Loucy (cell line): ENCODE measurements at regions not wholly inside any gene's neighbourhood (a gene's known extent, or its start where the extent isn't known, plus 50 kb on each side); places are given as distances from the start of the nearest gene placed in this dataset.
A peak's percentile ranks its signal among the peaks of the same experiment; 100 is the strongest.

ENCODE experiments used
- H2AFZ ChIP-seq: fragments of 200-600 bp; sonication (generic); 2 replicates; pipeline ENCODE4 v1.6.0; 2016; ENCODE audit warnings: antibody characterized with exemption, mild to moderate bottlenecking, low read length, moderate library complexity
- H3F3A ChIP-seq: fragments of 200-600 bp; 2 replicates; pipeline ENCODE4 v1.6.0; 2016; ENCODE audit warnings: antibody characterized with exemption, low read depth, mild to moderate bottlenecking
- H3K27me3 ChIP-seq: fragments of 200-600 bp; sonication (generic); 2 replicates; pipeline ENCODE4 v1.6.1; 2014; ENCODE audit warnings: low read length, mild to moderate bottlenecking; ENCODE audit not compliant: insufficient read depth, poor library complexity, severe bottlenecking
- H3K36me3 ChIP-seq: fragments of 200-600 bp; sonication (generic); 2 replicates; pipeline ENCODE4 v1.6.1; 2016; ENCODE audit warnings: low read length; ENCODE audit not compliant: insufficient read depth
- H3K4me1 ChIP-seq: fragments of 200-600 bp; sonication (generic); 2 replicates; pipeline ENCODE4 v1.5.1; 2014; ENCODE audit warnings: low read length, mild to moderate bottlenecking; ENCODE audit not compliant: insufficient read depth, poor library complexity, severe bottlenecking
- H3K4me2 ChIP-seq: fragments of 200-600 bp; sonication (generic); 2 replicates; pipeline ENCODE4 v1.6.0; 2014; ENCODE audit warnings: antibody characterized with exemption, low read length, low read depth, mild to moderate bottlenecking; ENCODE audit not compliant: poor library complexity, severe bottlenecking
- H3K4me3 ChIP-seq: fragments of 200-600 bp; sonication (generic); 2 replicates; pipeline ENCODE4 v1.5.1; 2014; ENCODE audit warnings: low read length, mild to moderate bottlenecking, mixed read lengths; ENCODE audit not compliant: poor library complexity, severe bottlenecking
- H3K79me2 ChIP-seq: fragments of 200-600 bp; sonication (generic); 2 replicates; pipeline ENCODE4 v1.6.1; 2014; ENCODE audit warnings: low read length; ENCODE audit not compliant: insufficient read depth
- H3K9ac ChIP-seq: fragments of 200-600 bp; sonication (generic); 2 replicates; pipeline ENCODE4 v1.6.0; 2014; ENCODE audit warnings: mild to moderate bottlenecking, low read depth, low read length, moderate library complexity; ENCODE audit not compliant: poor library complexity, severe bottlenecking
- H3K9me2 ChIP-seq: fragments of 200-600 bp; sonication (generic); replicated peaks from 2 replicates; pipeline ENCODE4 v1.6.1; 2016; ENCODE audit warnings: low read depth, low read length, mixed read lengths
- H3K9me3 ChIP-seq: fragments of 200-600 bp; sonication (generic); 2 replicates; pipeline ENCODE4 v1.6.1; 2014; ENCODE audit warnings: mild to moderate bottlenecking, antibody characterized with exemption, low read length, low read depth; ENCODE audit not compliant: insufficient read depth
- H4K20me1 ChIP-seq: fragments of 200-600 bp; sonication (generic); 2 replicates; pipeline ENCODE4 v1.6.0; 2014; ENCODE audit warnings: antibody characterized with exemption, low read length, mild to moderate bottlenecking; ENCODE audit not compliant: insufficient read depth, poor library complexity, severe bottlenecking
- EZH2phosphoT487 ChIP-seq: fragments of 200-600 bp; IDR thresholded peaks from 2 replicates; pipeline ENCODE4 v1.6.1; 2018; ENCODE audit warnings: antibody characterized with exemption, mild to moderate bottlenecking, moderate library complexity, borderline replicate concordance
- TF ChIP-seq, protein P1 (sequence below): fragments of 200-600 bp; sonication (generic); conservative IDR thresholded peaks from 2 replicates; pipeline ENCODE4 v1.5.1; 2014; ENCODE audit warnings: mild to moderate bottlenecking, antibody characterized with exemption, low read length

DNA sequence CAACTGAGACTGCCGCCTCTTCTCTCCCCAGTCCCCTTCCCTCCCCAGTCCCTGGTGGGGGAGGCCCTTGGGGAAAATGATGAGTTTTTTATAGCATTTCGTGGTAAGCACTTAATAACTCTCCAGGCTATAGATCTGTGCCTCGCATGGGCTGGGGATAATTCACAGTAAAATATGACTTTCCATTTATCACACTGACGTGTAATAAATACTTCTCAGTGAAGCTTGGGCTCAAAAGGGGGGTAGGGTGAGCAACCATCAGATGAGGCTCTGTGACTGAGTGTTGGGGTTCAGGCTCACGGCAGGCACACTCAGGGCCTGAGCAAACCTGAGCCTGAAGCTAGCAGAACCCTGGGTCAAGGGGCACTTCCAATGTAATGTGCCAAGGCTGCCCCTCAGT, 101.6 kb downstream of the CCT6B start:
- Histone ChIP-seq H3K79me2 (no peaks in the 10 kb centered on the region), H4K20me1 (no peaks in the 10 kb centered on the region), H3K4me1 (peaks cover 24% of the 10 kb centered on the region), H2AFZ (no peak overlapping the region), H3K4me3 (no peak overlapping the region), H3K27me3 (no peaks in the 10 kb centered on the region), H3K36me3 (no peaks in the 10 kb centered on the region), H3K9ac (no peak overlapping the region), H3K9me3 (no peaks in the 10 kb centered on the region), H3K9me2 (no peaks in the 10 kb centered on the region), H3K4me2 (peak overlapping the region; percentile 47), H3F3A (no peaks in the 10 kb centered on the region)
- TF ChIP-seq EZH2phosphoT487: no peak
- TF ChIP-seq, protein P1, sequence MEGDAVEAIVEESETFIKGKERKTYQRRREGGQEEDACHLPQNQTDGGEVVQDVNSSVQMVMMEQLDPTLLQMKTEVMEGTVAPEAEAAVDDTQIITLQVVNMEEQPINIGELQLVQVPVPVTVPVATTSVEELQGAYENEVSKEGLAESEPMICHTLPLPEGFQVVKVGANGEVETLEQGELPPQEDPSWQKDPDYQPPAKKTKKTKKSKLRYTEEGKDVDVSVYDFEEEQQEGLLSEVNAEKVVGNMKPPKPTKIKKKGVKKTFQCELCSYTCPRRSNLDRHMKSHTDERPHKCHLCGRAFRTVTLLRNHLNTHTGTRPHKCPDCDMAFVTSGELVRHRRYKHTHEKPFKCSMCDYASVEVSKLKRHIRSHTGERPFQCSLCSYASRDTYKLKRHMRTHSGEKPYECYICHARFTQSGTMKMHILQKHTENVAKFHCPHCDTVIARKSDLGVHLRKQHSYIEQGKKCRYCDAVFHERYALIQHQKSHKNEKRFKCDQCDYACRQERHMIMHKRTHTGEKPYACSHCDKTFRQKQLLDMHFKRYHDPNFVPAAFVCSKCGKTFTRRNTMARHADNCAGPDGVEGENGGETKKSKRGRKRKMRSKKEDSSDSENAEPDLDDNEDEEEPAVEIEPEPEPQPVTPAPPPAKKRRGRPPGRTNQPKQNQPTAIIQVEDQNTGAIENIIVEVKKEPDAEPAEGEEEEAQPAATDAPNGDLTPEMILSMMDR: no peak

DNA sequence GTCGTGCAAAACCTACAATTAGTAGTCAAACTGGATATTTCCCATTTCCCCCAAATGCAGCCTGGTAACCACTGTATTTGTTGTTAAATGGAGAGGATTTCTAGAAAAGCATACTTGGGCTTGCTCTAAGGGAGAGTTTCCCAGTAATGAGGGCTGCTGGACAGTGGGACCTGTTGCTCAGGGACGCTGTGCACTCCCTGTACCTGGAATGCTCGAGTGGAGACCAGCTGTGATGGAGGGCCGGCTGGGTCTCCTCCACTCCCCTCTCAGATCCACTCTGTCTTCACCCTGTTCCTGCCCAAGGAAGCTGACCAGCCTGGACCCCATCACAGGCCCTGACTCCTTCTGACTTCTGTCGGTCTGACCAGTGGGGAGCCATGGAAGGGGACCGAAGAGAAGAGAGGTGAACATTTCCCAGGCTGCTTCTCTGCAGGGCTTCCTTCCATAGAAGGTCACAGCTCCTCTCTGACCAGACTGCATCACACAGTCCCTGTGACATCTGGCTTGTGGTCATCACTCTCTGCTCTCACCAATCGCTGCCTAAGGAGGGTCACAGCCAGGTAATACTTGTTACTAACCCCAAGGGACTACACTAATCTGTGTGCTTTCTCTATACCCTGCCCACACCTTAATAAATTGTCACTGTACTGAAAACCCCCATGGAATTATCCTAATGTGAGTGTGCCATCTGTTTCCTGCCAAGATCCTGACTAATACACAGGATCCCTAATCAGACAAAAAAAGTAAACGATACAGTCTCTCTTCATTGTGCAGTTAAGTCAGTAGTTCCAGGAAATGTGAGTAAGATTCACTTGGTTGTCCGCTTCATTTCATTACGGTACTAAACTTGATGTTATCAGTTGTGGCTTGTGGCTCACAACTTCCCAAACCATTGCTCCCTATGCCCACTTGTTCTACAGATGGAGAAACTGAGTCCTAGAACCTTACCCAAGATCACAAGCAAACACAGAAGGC, 102.4 kb downstream of the CCT6B start:
- no peaks in the 10 kb centered on the region for H3K79me2 ChIP-seq
- no peaks in the 10 kb centered on the region for H4K20me1 ChIP-seq
- H3K4me2 ChIP-seq: peak overlapping the region; percentile 47
- H3K4me3 ChIP-seq: peak overlapping the region; percentile 0
- no peaks in the 10 kb centered on the region for H3K36me3 ChIP-seq
- H3K9ac ChIP-seq: peak overlapping the region; percentile 1
- no peaks in the 10 kb centered on the region for H3F3A ChIP-seq
- TF ChIP-seq EZH2phosphoT487: no peak
- TF ChIP-seq, protein P1: no peak
- H2AFZ ChIP-seq: no peak overlapping the region
- H3K27me3 ChIP-seq: no peaks in the 10 kb centered on the region
- no peaks in the 10 kb centered on the region for H3K9me3 ChIP-seq
- H3K4me1 ChIP-seq: peaks cover 24% of the 10 kb centered on the region
- H3K9me2 ChIP-seq: no peaks in the 10 kb centered on the region

DNA sequence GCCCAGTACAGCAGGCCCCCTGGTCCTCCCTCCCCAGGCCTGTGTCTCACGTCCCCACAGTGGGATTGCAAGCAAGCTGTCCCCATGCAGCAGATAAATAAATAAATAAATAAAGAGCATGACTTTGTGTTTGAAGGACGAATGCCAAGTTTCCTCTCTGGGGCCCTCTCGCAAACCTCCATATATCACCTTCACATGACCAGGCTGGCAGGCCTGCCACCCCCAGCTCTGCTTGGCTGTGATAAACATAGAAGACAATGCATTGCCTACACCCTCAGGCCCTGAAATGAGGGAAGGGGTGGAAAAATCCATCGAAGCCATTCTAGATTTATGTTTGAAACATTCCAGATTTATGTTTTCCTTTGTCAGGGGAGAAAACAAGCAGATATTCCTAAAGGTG, 107.3 kb downstream of the CCT6B start:
- Histone ChIP-seq H2AFZ (no peak overlapping the region), H3K79me2 (no peaks in the 10 kb centered on the region), H3K36me3 (no peaks in the 10 kb centered on the region), H3K4me2 (no peak overlapping the region), H4K20me1 (no peaks in the 10 kb centered on the region), H3K9me2 (no peaks in the 10 kb centered on the region), H3K27me3 (no peaks in the 10 kb centered on the region), H3K4me3 (no peak overlapping the region), H3K4me1 (peaks cover 21% of the 10 kb centered on the region), H3K9ac (no peak overlapping the region), H3K9me3 (no peaks in the 10 kb centered on the region), H3F3A (no peaks in the 10 kb centered on the region)
- no peak for TF ChIP-seq EZH2phosphoT487
- TF ChIP-seq, protein P1: no peak
